DND-41 (cell line): ENCODE measurements at regions not wholly inside any gene's neighbourhood (a gene's known extent, or its start where the extent isn't known, plus 50 kb on each side); places are given as distances from the start of the nearest gene placed in this dataset.

ENCODE experiments used
- ATAC-seq: fragments of 200-7000 bp; cut with Tn5 transposase; 3 replicates; pipeline ENCODE4 v1.9.1; 2021; ENCODE audit warnings: low read depth; ENCODE audit not compliant: insufficient read depth
- DNase-seq: peaks from one replicate; pipeline ENCODE4 v3.0.0-alpha.2; 2020
- H2AFZ ChIP-seq: 2 replicates; pipeline ENCODE4 v1.6.0; 2012; ENCODE audit warnings: low read depth, low read length
- H3K27ac ChIP-seq: 2 replicates; pipeline ENCODE4 v1.5.1; 2012; ENCODE audit warnings: low read length, inconsistent platforms
- H3K27me3 ChIP-seq: fragments of 200-600 bp; sonication (generic); 2 replicates; pipeline ENCODE4 v1.6.0; 2012; ENCODE audit warnings: low read length, mild to moderate bottlenecking, inconsistent platforms; ENCODE audit not compliant: insufficient read depth, poor library complexity
- H3K36me3 ChIP-seq: 2 replicates; pipeline ENCODE4 v1.5.1; 2012; ENCODE audit warnings: low read length, inconsistent platforms; ENCODE audit not compliant: insufficient read depth
- H3K4me1 ChIP-seq: 2 replicates; pipeline ENCODE4 v1.5.1; 2012; ENCODE audit warnings: mild to moderate bottlenecking, low read length; ENCODE audit not compliant: insufficient read depth
- H3K4me2 ChIP-seq: 2 replicates; pipeline ENCODE4 v1.6.0; 2012; ENCODE audit warnings: mild to moderate bottlenecking, moderate library complexity, low read length, inconsistent platforms; ENCODE audit not compliant: insufficient read depth
- H3K4me3 ChIP-seq, 2 experiments: fragments of 200-600 bp in 1 of 2; shearing (Covaris generic) in 1 of 2; 2 replicates each; pipeline ENCODE4 v1.5.1; 2012 to 2016; ENCODE audit warnings: inconsistent platforms in 2 of 2, low read length in 2 of 2, mild to moderate bottlenecking in 2 of 2, low read depth in 1 of 2, moderate library complexity in 1 of 2
- H3K79me2 ChIP-seq: 2 replicates; pipeline ENCODE4 v1.6.0; 2012; ENCODE audit warnings: low read length, inconsistent platforms; ENCODE audit not compliant: insufficient read depth
- H3K9ac ChIP-seq: 2 replicates; pipeline ENCODE4 v1.6.0; 2012; ENCODE audit warnings: low read depth, mild to moderate bottlenecking, inconsistent platforms, low read length, moderate library complexity
- H3K9me3 ChIP-seq: 2 replicates; pipeline ENCODE4 v1.5.1; 2012; ENCODE audit warnings: low read length, moderate library complexity, mild to moderate bottlenecking, inconsistent platforms; ENCODE audit not compliant: insufficient read depth, severe bottlenecking
- H4K20me1 ChIP-seq: 2 replicates; pipeline ENCODE4 v1.6.0; 2012; ENCODE audit warnings: low read length; ENCODE audit not compliant: insufficient read depth
- EZH2 ChIP-seq: IDR thresholded peaks from 3 replicates; pipeline ENCODE4 v1.6.1; 2012; ENCODE audit warnings: borderline replicate concordance, low read depth, mild to moderate bottlenecking, moderate library complexity, low read length, inconsistent platforms; ENCODE audit not compliant: severe bottlenecking
- TF ChIP-seq, protein P1 (sequence below): IDR thresholded peaks from 2 replicates; pipeline ENCODE4 v1.5.1; 2012; ENCODE audit warnings: borderline replicate concordance, low read length, moderate library complexity, mild to moderate bottlenecking; ENCODE audit not compliant: poor library complexity, severe bottlenecking; ENCODE audit errors: extremely low read depth

DNA sequence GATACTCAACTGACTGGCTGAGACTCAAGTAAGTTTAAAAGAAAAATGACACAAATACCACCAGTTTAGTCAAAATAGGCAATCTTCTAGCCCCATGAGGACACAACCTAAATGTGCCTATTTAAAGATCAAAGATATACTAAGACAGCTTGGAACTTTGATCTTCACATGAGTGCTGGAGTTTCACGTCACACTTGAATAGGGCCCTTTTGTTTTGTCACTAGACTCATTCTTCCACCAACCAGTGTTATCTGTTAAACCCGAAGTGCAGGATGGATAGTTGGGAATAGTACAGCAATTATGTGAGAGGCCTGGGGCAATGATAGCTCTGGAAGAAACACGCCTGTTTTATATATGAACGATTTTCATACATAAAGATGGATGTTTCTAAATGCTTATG, 792.8 kb upstream of the NUDT12 start:
- no peaks in the 10 kb centered on the region for H4K20me1 ChIP-seq
- no peak overlapping the region for H3K4me3 ChIP-seq
- no peaks in the 10 kb centered on the region for H3K79me2 ChIP-seq
- H3K27ac ChIP-seq, result no peak overlapping the region
- DNase-seq (no peak), ATAC-seq (no peak)
- H3K9me3 ChIP-seq, result no peaks in the 10 kb centered on the region
- no peak overlapping the region for H2AFZ ChIP-seq
- TF ChIP-seq EZH2, result no peak
- TF ChIP-seq, protein P1, sequence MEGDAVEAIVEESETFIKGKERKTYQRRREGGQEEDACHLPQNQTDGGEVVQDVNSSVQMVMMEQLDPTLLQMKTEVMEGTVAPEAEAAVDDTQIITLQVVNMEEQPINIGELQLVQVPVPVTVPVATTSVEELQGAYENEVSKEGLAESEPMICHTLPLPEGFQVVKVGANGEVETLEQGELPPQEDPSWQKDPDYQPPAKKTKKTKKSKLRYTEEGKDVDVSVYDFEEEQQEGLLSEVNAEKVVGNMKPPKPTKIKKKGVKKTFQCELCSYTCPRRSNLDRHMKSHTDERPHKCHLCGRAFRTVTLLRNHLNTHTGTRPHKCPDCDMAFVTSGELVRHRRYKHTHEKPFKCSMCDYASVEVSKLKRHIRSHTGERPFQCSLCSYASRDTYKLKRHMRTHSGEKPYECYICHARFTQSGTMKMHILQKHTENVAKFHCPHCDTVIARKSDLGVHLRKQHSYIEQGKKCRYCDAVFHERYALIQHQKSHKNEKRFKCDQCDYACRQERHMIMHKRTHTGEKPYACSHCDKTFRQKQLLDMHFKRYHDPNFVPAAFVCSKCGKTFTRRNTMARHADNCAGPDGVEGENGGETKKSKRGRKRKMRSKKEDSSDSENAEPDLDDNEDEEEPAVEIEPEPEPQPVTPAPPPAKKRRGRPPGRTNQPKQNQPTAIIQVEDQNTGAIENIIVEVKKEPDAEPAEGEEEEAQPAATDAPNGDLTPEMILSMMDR, result no peak
- H3K4me2 ChIP-seq, result no peak overlapping the region
- H3K27me3 ChIP-seq, result no peaks in the 10 kb centered on the region
- H3K9ac ChIP-seq, result no peak overlapping the region
- H3K36me3 ChIP-seq, result no peaks in the 10 kb centered on the region
- H3K4me1 ChIP-seq, result no peaks in the 10 kb centered on the region

DNA sequence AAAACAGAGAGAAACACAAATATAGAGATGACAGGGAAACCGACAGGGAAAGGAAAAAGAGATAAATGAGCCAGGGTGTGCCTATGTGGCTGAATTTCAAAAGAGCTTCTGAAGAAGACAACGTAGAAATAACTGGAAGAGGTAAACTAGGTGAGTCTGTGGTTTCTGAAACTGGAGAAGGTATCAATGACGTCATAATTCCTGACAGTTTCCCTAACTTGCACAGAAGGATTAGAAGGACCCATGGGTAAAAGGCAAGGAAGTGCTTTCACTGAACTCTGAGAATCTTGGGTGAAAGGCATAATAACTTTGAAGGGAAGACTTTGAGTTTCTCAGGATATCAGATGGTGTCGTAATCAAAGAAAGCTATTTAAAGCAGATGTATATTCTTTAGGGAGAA, 790.8 kb upstream of the NUDT12 start:
- Histone ChIP-seq H3K4me2 (no peak overlapping the region), H3K27me3 (no peaks in the 10 kb centered on the region)
- no peak for DNase-seq

DNA sequence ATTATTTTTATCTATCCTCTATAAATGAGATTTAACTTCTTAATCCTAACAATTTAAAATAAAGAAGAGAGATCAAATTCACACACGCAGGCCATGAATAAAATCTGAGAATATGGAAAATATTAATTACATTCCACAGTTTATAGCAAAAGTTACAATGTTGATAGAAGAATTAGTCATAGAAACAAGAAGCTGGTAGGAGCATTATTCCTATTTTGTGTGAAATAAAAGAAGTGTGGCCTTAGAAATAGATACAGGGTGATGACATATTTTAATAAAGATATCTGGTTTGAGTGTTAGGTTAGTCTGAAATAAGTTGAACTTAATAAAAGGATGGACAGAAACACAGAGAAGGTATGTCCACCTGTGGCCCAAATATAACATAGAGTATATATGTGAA, 790.4 kb upstream of the NUDT12 start:
- Histone ChIP-seq H3K27me3 (no peaks in the 10 kb centered on the region), H3K9me3 (no peaks in the 10 kb centered on the region), H3K27ac (no peak overlapping the region), H4K20me1 (no peaks in the 10 kb centered on the region), H3K4me3 (no peak overlapping the region), H3K36me3 (no peaks in the 10 kb centered on the region), H3K9ac (no peak overlapping the region), H2AFZ (no peak overlapping the region), H3K4me2 (no peak overlapping the region), H3K79me2 (no peaks in the 10 kb centered on the region), H3K4me1 (no peaks in the 10 kb centered on the region)
- no peak for ATAC-seq
- TF ChIP-seq EZH2, result no peak
- TF ChIP-seq, protein P1, result no peak
- no peak for DNase-seq

More for the DNA sequence above, 790.8 kb upstream of the NUDT12 start:
- Histone ChIP-seq H3K4me3 (no peak overlapping the region), H2AFZ (no peak overlapping the region), H3K27ac (no peak overlapping the region), H4K20me1 (no peaks in the 10 kb centered on the region), H3K36me3 (no peaks in the 10 kb centered on the region), H3K4me1 (no peaks in the 10 kb centered on the region), H3K79me2 (no peaks in the 10 kb centered on the region), H3K9ac (no peak overlapping the region), H3K9me3 (no peaks in the 10 kb centered on the region)
- ATAC-seq, result no peak
- TF ChIP-seq EZH2, result no peak
- TF ChIP-seq, protein P1, result no peak
